Ishikawa (cell line): ENCODE measurements at regions not wholly inside any gene's neighbourhood (a gene's known extent, or its start where the extent isn't known, plus 50 kb on each side); places are given as distances from the start of the nearest gene placed in this dataset.

Source experiments
- CEBPB ChIP-seq: IDR thresholded peaks from 2 replicates; pipeline ENCODE4 v1.6.1; 2012
- CREB1 ChIP-seq: IDR thresholded peaks from 2 replicates; pipeline ENCODE4 v1.6.1; 2012; ENCODE audit warnings: low read depth
- EP300 ChIP-seq: IDR thresholded peaks from 2 replicates; pipeline ENCODE4 v1.6.1; 2012; ENCODE audit warnings: borderline replicate concordance
- TAF1 ChIP-seq: IDR thresholded peaks from 2 replicates; pipeline ENCODE4 v1.6.1; 2012; ENCODE audit warnings: low read depth, mild to moderate bottlenecking
- YY1 ChIP-seq: IDR thresholded peaks from 2 replicates; pipeline ENCODE4 v1.6.1; 2012; ENCODE audit warnings: low read depth
- ZBTB7A ChIP-seq: IDR thresholded peaks from 2 replicates; pipeline ENCODE4 v1.6.1; 2012; ENCODE audit warnings: low read depth
- TF ChIP-seq, protein P1 (sequence below): IDR thresholded peaks from 2 replicates; pipeline ENCODE4 v1.6.1; 2012; ENCODE audit warnings: low read depth, mild to moderate bottlenecking

DNA sequence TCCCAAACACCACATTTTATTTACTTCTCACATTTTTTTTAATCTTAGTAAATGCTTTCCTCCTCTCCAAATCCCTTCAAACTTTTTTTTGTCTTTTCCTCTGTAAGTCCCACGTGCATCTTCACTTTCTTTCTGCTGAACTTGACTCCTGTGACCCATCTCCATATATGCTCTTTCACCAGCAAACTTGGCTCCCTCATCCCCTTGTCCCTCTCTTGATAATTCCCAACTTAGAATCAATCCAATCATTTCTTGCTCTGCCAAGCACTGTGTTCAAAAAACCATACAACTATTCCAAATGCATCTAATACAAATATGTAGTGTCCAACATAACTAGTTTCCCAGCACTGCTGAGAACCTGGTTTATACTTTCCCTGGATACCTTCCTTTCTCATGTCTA is 519.4 kb downstream of the HDGFL1 start:
- no peak for TF ChIP-seq EP300
- no peak for TF ChIP-seq ZBTB7A
- TF ChIP-seq CEBPB: no peak
- TF ChIP-seq YY1: no peak
- TF ChIP-seq TAF1: no peak
- TF ChIP-seq, protein P1, sequence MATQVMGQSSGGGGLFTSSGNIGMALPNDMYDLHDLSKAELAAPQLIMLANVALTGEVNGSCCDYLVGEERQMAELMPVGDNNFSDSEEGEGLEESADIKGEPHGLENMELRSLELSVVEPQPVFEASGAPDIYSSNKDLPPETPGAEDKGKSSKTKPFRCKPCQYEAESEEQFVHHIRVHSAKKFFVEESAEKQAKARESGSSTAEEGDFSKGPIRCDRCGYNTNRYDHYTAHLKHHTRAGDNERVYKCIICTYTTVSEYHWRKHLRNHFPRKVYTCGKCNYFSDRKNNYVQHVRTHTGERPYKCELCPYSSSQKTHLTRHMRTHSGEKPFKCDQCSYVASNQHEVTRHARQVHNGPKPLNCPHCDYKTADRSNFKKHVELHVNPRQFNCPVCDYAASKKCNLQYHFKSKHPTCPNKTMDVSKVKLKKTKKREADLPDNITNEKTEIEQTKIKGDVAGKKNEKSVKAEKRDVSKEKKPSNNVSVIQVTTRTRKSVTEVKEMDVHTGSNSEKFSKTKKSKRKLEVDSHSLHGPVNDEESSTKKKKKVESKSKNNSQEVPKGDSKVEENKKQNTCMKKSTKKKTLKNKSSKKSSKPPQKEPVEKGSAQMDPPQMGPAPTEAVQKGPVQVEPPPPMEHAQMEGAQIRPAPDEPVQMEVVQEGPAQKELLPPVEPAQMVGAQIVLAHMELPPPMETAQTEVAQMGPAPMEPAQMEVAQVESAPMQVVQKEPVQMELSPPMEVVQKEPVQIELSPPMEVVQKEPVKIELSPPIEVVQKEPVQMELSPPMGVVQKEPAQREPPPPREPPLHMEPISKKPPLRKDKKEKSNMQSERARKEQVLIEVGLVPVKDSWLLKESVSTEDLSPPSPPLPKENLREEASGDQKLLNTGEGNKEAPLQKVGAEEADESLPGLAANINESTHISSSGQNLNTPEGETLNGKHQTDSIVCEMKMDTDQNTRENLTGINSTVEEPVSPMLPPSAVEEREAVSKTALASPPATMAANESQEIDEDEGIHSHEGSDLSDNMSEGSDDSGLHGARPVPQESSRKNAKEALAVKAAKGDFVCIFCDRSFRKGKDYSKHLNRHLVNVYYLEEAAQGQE: no peak
- no peak for TF ChIP-seq CREB1
